HG02885 (cell line): ENCODE measurements at regions not wholly inside any gene's neighbourhood (a gene's known extent, or its start where the extent isn't known, plus 50 kb on each side); places are given as distances from the start of the nearest gene placed in this dataset.
"Not testable (repeated sequence)": the region's sequence is repeated elsewhere in the genome, so short reads cannot be mapped to it uniquely, and the experiment has no call there.

ENCODE experiments used
- ATAC-seq: cut with Tn5 transposase; IDR thresholded peaks from one replicate; pipeline ENCODE4 v1.9.1; 2021; ENCODE audit warnings: mild to moderate bottlenecking; ENCODE audit not compliant: unreplicated experiment, poor library complexity

GRCh38 chr12:131268123-131268522 lies 314.4 kb downstream of the ADGRD1 start:
- not testable (repeated sequence) for ATAC-seq

DNA sequence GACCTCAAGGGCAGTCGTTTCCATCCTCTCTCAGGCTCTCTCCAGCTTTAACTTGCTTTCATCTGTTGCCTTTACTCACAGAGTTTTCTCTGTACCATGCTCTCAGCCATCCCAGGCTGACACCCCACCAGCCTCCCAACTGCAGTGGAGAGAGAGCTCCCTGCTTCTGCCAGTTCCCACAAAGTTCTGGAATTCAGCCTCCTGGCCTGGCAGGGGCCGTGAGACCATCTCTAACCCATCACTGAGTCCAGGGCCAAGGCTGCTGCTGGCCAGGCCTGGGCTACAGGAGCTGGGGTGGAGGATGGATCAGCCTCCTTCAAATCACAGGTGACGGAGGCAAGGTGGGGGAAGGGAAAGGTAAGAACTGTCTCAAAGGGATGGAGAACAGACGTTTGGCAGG lies 314.9 kb downstream of the ADGRD1 start:
- not testable (repeated sequence) for ATAC-seq

DNA sequence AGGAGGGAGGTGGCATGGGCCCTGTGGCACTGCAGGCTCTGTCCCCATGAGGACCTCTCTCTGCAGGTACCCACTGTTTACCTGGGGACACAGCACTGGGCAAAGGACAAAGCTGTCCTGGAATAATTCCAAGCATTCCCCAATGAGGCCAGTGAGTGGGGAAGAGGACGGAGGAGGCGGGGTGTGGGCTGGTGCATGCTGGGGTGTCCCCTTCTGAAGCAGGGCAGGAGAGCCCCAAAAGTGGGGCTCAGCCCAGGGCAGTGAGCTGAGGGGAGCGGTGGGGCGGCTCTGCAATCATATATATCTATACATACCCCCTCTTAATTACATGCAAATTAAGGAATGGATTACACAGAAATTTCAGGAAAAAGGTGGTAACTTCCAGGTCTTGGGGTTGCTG lies 315.8 kb downstream of the ADGRD1 start:
- ATAC-seq: no peak

DNA sequence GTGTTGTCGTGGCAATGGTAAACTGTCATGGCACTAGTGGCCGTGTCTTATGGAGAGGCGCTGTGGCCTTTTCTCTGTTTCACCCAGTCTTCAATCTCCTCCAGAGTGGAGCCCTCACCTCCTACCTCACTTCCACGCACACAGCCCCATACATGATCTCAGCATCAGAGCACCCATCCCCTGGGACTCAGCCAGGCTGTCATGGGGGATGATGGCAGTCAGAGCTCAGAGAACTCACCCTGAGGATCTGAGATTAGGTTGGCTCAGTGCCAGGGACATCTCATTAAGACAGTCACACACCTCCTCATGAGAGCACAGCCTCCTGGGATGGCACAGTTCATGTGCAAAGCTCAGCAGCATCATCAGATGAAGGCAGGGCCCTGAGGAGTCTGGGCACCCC lies 316.3 kb downstream of the ADGRD1 start:
- ATAC-seq: not testable (repeated sequence)

- no peak for ATAC-seq
These were observed 318.0 kb downstream of the ADGRD1 start for GRCh38 chr12:131271724-131272123.

DNA sequence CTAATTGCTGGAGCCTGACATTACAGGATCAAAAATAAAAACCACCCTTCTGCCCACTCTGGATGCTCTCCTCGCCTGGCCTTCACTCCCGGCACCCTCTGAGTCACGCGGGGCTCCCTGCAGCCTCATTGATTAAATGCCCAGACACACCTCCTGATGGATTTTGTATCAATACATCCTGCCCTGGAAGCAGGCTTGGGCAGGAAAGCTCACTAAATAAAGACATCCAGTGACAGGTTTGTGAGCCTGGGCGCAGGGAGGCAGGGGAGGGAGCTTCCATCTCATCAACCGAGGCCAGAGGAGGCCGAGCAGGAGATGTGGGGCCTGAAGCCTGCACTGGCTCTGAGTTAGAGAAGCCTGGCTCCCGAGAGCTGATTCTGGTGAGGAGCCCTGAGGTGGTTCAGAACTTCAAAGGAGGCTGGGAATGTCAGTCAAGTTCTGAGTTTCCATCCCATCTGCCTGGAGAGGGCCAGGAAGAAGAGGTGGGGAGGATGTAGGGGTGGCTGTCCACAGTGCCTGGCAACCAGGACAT lies 318.6 kb downstream of the ADGRD1 start:
- not testable (repeated sequence) for ATAC-seq

GRCh38 chr12:131273291-131273845 lies 319.7 kb downstream of the ADGRD1 start:
- no peak for ATAC-seq

DNA sequence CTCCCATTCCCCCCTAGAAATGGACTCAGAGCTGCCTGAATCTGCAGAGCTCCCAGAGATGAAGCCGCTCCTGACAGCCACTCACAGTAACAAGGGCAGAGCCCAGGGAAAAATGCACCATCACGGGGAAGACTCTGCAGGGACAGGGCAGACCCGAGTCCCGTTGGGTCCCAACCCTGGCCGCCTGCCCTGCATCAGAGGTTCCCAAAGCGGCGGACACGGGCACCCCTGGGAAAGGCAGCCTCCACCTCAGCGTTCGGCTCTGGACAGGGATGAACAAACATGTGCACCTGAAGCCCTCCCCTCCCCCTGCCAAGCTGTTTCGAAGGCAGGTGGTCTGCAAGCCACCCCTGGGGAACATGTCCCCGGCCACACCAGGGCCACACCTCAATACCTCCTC lies 320.4 kb downstream of the ADGRD1 start:
- ATAC-seq: no peak

- no peak for ATAC-seq
These were observed 321.2 kb downstream of the ADGRD1 start for GRCh38 chr12:131274906-131275305.

DNA sequence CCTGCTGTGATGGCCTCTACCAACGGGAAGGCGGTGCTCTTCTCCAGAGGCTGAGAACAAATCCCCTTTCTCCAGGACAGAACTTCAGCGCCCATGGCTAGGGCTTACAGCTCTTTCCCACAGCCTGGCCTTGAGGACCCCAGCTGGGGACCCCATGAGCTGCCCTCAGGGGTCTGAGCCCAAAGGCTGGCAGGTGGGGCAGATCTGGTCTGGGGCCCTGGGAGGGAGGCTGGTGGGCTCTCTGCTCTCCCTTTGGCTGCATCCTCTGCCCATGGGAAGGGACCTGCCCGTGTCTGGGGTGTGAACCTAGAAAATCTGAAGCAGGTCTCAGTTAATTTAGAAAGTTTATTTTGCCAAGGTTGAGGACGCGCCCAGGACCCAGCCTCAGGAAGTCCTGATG lies 322.1 kb downstream of the ADGRD1 start:
- no peak for ATAC-seq

DNA sequence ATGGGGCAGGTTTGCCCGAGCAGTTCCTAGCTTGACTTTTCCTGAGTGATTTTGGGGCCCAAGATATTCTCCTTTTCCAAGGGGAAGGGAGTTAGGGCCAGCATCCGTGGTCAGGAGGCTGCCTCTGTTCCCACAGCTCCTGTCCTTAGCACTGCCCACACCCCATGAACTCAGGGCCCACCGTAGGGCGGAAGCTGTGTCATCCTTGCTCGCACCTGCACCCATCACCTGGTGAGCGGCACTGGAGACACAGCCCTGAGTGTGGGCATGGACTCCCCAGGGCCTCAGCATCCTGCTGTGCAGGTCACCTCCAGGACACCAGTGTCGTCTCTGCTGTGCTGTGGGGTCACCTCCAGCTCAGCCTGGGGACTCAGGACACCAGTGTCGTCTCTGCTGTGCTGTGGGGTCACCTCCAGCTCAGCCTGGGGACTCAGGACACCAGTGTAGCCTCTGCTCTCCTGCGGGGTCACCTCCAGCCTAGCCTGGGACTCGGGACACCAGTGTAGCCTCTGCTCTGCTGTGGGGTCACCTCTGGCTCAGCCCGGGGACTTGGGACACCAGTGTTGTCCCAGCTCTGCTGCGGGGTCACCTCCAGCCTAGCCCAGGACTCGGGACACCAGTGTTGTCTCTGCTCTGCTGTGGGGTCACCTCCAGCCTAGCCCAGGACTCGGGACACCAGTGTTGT lies 322.9 kb downstream of the ADGRD1 start:
- no peak for ATAC-seq

DNA sequence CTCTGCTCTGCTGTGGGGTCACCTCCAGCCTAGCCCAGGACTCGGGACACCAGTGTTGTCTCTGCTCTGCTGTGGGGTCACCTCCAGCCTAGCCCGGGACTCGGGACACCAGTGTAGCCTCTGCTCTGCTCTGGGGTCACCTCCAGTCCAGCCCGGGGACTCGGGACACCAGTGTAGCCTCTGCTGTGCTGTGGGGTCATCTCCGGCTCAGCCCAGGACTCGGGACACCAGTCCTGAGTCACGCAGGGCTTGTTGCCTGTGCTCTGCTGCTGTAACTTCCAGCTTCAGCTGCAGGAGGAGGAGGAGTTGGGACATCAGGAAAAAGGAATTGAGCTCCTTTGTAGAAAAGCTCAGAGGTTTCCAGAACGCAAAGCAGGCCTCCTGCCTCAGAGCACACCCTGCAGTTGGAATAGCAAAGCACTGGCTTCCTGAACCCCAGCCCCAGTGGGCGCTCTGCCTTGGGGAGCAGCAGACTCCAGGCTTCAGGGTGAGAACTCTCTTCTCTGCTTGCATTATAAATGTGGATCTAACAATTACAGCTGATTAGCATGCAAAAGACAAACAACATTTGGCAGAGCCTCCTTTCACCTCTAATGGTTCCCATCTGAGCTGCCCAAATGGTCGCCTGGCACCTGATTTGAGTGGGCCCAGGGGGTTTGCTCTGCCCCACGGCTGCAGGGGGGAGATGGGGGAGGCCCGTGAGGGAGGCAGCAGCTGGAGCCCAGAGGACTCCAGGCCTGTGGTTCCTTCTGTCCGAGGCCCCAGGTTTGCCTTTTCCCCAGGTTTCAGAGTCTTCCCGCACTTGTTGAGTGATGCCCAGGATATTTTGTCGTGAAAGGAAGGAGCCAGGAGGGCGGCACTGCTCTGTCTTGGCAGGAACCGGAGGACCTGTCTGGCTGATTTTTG lies 323.7 kb downstream of the ADGRD1 start:
- not testable (repeated sequence) for ATAC-seq

GRCh38 chr12:131278451-131279115 lies 324.9 kb downstream of the ADGRD1 start:
- ATAC-seq: not testable (repeated sequence)

- ATAC-seq: no peak
These were observed 325.7 kb downstream of the ADGRD1 start for GRCh38 chr12:131279281-131279921.

- no peak for ATAC-seq
These were observed 326.7 kb downstream of the ADGRD1 start for GRCh38 chr12:131280426-131280825.

- no peak for ATAC-seq
These were observed 327.3 kb downstream of the ADGRD1 start for GRCh38 chr12:131281016-131281415.

- ATAC-seq: no peak
These were observed 328.8 kb downstream of the ADGRD1 start for GRCh38 chr12:131282292-131283080.

GRCh38 chr12:131283191-131283861 lies 329.6 kb downstream of the ADGRD1 start:
- ATAC-seq: no peak
